Mesenchymal stem cell (in vitro differentiated cells and primary cell): ENCODE measurements at regions not wholly inside any gene's neighbourhood (a gene's known extent, or its start where the extent isn't known, plus 50 kb on each side); places are given as distances from the start of the nearest gene placed in this dataset.

Source experiments
- DNase-seq: peaks from one replicate; pipeline ENCODE4 v3.0.0-alpha.2; 2013
- H2AFZ ChIP-seq: one replicate; pipeline ENCODE4 v1.6.1; 2013; ENCODE audit warnings: low read depth, mild to moderate bottlenecking, control low read depth, inconsistent platforms, low read length, moderate library complexity
- H2AK5ac ChIP-seq: 2 replicates; pipeline ENCODE4 v1.6.1; 2013; ENCODE audit warnings: low read length, moderate library complexity, mild to moderate bottlenecking, inconsistent platforms; ENCODE audit not compliant: severe bottlenecking
- H2BK120ac ChIP-seq: one replicate; pipeline ENCODE4 v1.6.1; 2013; ENCODE audit warnings: low read depth, mild to moderate bottlenecking, inconsistent platforms, low read length, moderate library complexity
- H2BK12ac ChIP-seq, 2 experiments: one replicate each; pipeline ENCODE4 v1.6.1; 2013; ENCODE audit warnings: inconsistent platforms in 2 of 2, low read length in 2 of 2, mild to moderate bottlenecking in 2 of 2, moderate library complexity in 2 of 2, control low read depth in 1 of 2
- H2BK15ac ChIP-seq: one replicate; pipeline ENCODE4 v1.6.1; 2013; ENCODE audit warnings: mild to moderate bottlenecking, low read depth, inconsistent platforms; ENCODE audit not compliant: poor library complexity, severe bottlenecking
- H2BK5ac ChIP-seq: 2 replicates; pipeline ENCODE4 v1.6.1; 2013; ENCODE audit warnings: low read depth, mild to moderate bottlenecking, low read length, control low read depth, inconsistent platforms; ENCODE audit not compliant: poor library complexity, severe bottlenecking
- H3K14ac ChIP-seq, 2 experiments: one replicate each; pipeline ENCODE4 v1.6.1; 2013; ENCODE audit warnings: inconsistent platforms in 2 of 2, low read length in 2 of 2, control low read depth in 1 of 2, mild to moderate bottlenecking in 1 of 2, moderate library complexity in 1 of 2
- H3K18ac ChIP-seq, 2 experiments: one replicate each; pipeline ENCODE4 v1.6.1; 2013; ENCODE audit warnings: inconsistent platforms in 2 of 2, low read length in 2 of 2, control low read depth in 1 of 2, low read depth in 1 of 2, mild to moderate bottlenecking in 1 of 2
- H3K23ac ChIP-seq, 2 experiments: one replicate each; pipeline ENCODE4 v1.6.1; 2013; ENCODE audit warnings: inconsistent platforms in 2 of 2, low read length in 2 of 2, mild to moderate bottlenecking in 2 of 2, moderate library complexity in 2 of 2, control low read depth in 1 of 2
- H3K27ac ChIP-seq: 2 replicates; pipeline ENCODE4 v1.5.1; 2013; ENCODE audit warnings: mild to moderate bottlenecking, moderate library complexity, low read length, control low read depth, inconsistent platforms; ENCODE audit not compliant: poor library complexity, severe bottlenecking
- H3K27me3 ChIP-seq, 2 experiments: 2 replicates each; pipeline versions ENCODE4 v1.6.1 to v1.7.0; 2013; ENCODE audit warnings: low read length in 2 of 2, mild to moderate bottlenecking in 2 of 2, moderate library complexity in 2 of 2, control low read depth in 1 of 2, inconsistent platforms in 1 of 2; ENCODE audit not compliant: control insufficient read depth in 1 of 2, insufficient read depth in 1 of 2
- H3K36me3 ChIP-seq, 2 experiments: 2 replicates each; pipeline versions ENCODE4 v1.6.1 to v1.7.0; 2013; ENCODE audit warnings: low read length in 2 of 2, control low read depth in 1 of 2, inconsistent platforms in 1 of 2, low read depth in 1 of 2, mild to moderate bottlenecking in 1 of 2; ENCODE audit not compliant: insufficient read depth in 2 of 2, control insufficient read depth in 1 of 2
- H3K4ac ChIP-seq, 2 experiments: one replicate each; pipeline ENCODE4 v1.6.1; 2013; ENCODE audit warnings: inconsistent platforms in 2 of 2, low read length in 2 of 2, mild to moderate bottlenecking in 2 of 2, moderate library complexity in 2 of 2, control low read depth in 1 of 2, low read depth in 1 of 2
- H3K4me1 ChIP-seq: 2 replicates; pipeline ENCODE4 v1.6.1; 2013; ENCODE audit warnings: low read depth, low read length, control low read depth; ENCODE audit not compliant: control insufficient read depth, insufficient read depth
- H3K4me2 ChIP-seq: 2 replicates; pipeline ENCODE4 v1.6.1; 2013; ENCODE audit warnings: low read length, mild to moderate bottlenecking, inconsistent platforms; ENCODE audit not compliant: poor library complexity, severe bottlenecking
- H3K4me3 ChIP-seq, 2 experiments: 2 replicates each; pipeline versions ENCODE4 v1.5.1 to v1.7.0; 2013; ENCODE audit warnings: low read length in 2 of 2, mild to moderate bottlenecking in 2 of 2, control low read depth in 1 of 2, low read depth in 1 of 2; ENCODE audit not compliant: insufficient read depth in 1 of 2
- H3K79me1 ChIP-seq: replicated peaks from 2 replicates; pipeline ENCODE4 v1.6.1; 2013; ENCODE audit warnings: mild to moderate bottlenecking, control low read depth, low read length, inconsistent platforms; ENCODE audit not compliant: poor library complexity, severe bottlenecking
- H3K9ac ChIP-seq: 2 replicates; pipeline ENCODE4 v1.7.0; 2013; ENCODE audit warnings: mild to moderate bottlenecking, low read length, moderate library complexity
- H3K9me3 ChIP-seq: 2 replicates; pipeline ENCODE4 v1.7.0; 2013; ENCODE audit warnings: mild to moderate bottlenecking, low read length; ENCODE audit not compliant: control insufficient read depth
- H4K8ac ChIP-seq: one replicate; pipeline ENCODE4 v1.6.1; 2013; ENCODE audit warnings: inconsistent platforms, mild to moderate bottlenecking, low read length, moderate library complexity
- H4K91ac ChIP-seq: one replicate; pipeline ENCODE4 v1.6.1; 2013; ENCODE audit warnings: mild to moderate bottlenecking, low read length, inconsistent platforms
- WGBS: methylation state at CpG from one replicate; pipeline ENCODE4 v1.1.7; 2013; ENCODE audit warnings: mixed read lengths; 5-methylcytosine and 5-hydroxymethylcytosine counted together

DNA sequence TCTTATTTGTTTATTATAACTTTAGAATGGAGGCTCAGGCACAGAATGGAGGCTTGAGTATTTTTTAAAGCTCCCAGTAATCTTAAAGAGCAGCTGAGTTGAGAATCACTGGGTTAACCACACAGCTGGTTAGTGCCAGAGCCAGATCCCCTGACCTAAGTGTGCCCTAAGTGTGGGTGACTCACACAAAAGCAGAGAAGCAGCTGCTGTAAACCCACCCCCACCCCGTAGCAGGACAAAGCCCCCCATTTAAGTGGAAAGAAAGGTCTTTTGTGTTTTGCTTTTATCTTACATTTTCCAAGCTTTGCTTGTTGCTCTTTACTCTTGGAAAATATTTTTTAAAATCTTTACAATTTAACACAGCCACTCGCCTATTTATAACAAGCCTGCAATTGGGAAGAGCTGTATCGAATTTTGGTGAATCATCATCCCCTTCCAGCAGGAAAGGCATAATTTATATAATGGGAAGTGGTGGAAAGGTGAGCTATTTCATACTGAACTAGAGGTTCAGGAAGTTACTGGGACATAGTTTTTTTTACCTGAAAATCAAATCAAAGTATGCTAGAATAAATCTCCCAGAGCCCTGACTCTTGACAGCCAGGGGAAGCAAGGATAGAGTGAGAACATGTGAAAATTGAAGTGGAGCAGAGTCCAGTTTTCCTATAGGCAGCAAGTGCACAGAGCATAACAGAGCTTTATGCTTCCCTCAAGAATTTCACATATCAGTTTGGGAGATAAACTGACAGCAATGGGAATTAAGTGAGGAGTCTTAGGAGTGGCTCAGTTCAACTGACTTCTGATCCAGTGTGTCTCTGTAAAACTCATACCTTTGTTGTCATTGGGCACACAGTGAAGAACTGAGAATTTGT is 405.7 kb downstream of the AASDHPPT start:
- H3K4me3 ChIP-seq: no peak overlapping the region
- no peaks in the 10 kb centered on the region for H3K36me3 ChIP-seq
- H2BK12ac ChIP-seq: no peak overlapping the region
- H2AFZ ChIP-seq: no peak overlapping the region
- H2BK5ac ChIP-seq: no peak overlapping the region
- no peaks in the 10 kb centered on the region for H3K79me1 ChIP-seq
- H3K23ac ChIP-seq: no peak overlapping the region
- H2AK5ac ChIP-seq: no peak overlapping the region
- H2BK120ac ChIP-seq: no peak overlapping the region
- no peak overlapping the region for H3K14ac ChIP-seq
- peak overlapping the region; percentile 28 for H3K9ac ChIP-seq
- H3K4me2 ChIP-seq: no peak overlapping the region
- peak overlapping the region in 1 of 2 experiments; percentile 2 for H3K18ac ChIP-seq
- no peak overlapping the region for H4K8ac ChIP-seq
- H3K4me1 ChIP-seq: no peaks in the 10 kb centered on the region
- no peak overlapping the region for H2BK15ac ChIP-seq
- no CpG with 5 or more reads among the region's 3 CpGs for WGBS
- H3K9me3 ChIP-seq: no peaks in the 10 kb centered on the region
- peak overlapping the region; percentile 71 for H3K27ac ChIP-seq
- peak overlapping the region in 1 of 2 experiments; percentile 2 for H3K4ac ChIP-seq
- H3K27me3 ChIP-seq: no peaks in the 10 kb centered on the region
- H4K91ac ChIP-seq: no peak overlapping the region
- peak; percentile 81 for DNase-seq

GRCh38 chr11:106491751-106492150 is 414.3 kb downstream of the AASDHPPT start:
- Histone ChIP-seq H3K9me3 (peaks cover 4% of the 10 kb centered on the region), H3K36me3 (no peaks in the 10 kb centered on the region), H3K4me3 (no peak overlapping the region), H3K27me3 (no peaks in the 10 kb centered on the region), H3K27ac (no peak overlapping the region), H3K14ac (no peak overlapping the region), H2BK5ac (no peak overlapping the region), H3K18ac (no peak overlapping the region), H2BK12ac (no peak overlapping the region), H3K79me1 (no peaks in the 10 kb centered on the region), H3K9ac (no peak overlapping the region), H2BK15ac (no peak overlapping the region), H3K23ac (no peak overlapping the region), H2AFZ (no peak overlapping the region), H3K4ac (no peak overlapping the region), H2BK120ac (no peak overlapping the region), H3K4me1 (peaks cover 1% of the 10 kb centered on the region), H4K91ac (no peak overlapping the region), H2AK5ac (no peak overlapping the region), H3K4me2 (no peak overlapping the region), H4K8ac (no peak overlapping the region)
- DNase-seq: no peak

GRCh38 chr11:106493751-106494150 is 416.3 kb downstream of the AASDHPPT start:
- H3K27ac ChIP-seq: no peak overlapping the region
- peaks cover 4% of the 10 kb centered on the region for H3K9me3 ChIP-seq
- H2AFZ ChIP-seq: no peak overlapping the region
- H3K4ac ChIP-seq: no peak overlapping the region
- no peaks in the 10 kb centered on the region for H3K79me1 ChIP-seq
- H3K18ac ChIP-seq: no peak overlapping the region
- H3K14ac ChIP-seq: no peak overlapping the region
- no peak overlapping the region for H4K8ac ChIP-seq
- 60% methylated on average over 1 of the region's 1 CpG for WGBS
- H4K91ac ChIP-seq: no peak overlapping the region
- H3K27me3 ChIP-seq: no peaks in the 10 kb centered on the region
- peaks cover 1% of the 10 kb centered on the region for H3K4me1 ChIP-seq
- no peak for DNase-seq
- H3K36me3 ChIP-seq: no peaks in the 10 kb centered on the region
- no peak overlapping the region for H3K4me2 ChIP-seq
- no peak overlapping the region for H3K4me3 ChIP-seq
- H2BK5ac ChIP-seq: no peak overlapping the region
- H3K9ac ChIP-seq: no peak overlapping the region
- H2AK5ac ChIP-seq: no peak overlapping the region
- H2BK120ac ChIP-seq: no peak overlapping the region
- no peak overlapping the region for H2BK12ac ChIP-seq
- H2BK15ac ChIP-seq: no peak overlapping the region
- H3K23ac ChIP-seq: no peak overlapping the region

DNA sequence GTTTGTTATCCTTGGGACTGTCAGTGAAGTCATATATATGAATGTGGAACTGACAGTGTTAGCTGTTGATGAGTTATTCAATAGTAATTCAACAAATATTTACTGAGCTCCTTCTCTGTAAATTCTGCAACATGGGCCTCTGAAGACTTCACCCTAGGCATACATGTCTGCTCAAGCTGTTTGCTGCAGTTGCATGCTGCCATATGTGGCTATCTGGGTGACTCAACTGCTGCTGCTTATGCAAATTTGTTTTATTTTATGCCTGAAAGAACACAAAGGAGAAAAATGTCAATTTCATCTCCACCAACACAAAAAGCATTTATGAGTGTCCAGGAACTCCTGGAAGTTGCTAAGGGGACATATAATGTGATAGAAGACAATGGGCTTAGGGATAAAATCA is 417.6 kb downstream of the AASDHPPT start:
- H3K4me3 ChIP-seq: no peak overlapping the region
- H4K8ac ChIP-seq: no peak overlapping the region
- H2AK5ac ChIP-seq: no peak overlapping the region
- no peak overlapping the region for H3K14ac ChIP-seq
- H4K91ac ChIP-seq: no peak overlapping the region
- no peak overlapping the region for H2BK12ac ChIP-seq
- no peak overlapping the region for H3K27ac ChIP-seq
- H3K9me3 ChIP-seq: no peaks in the 10 kb centered on the region
- DNase-seq: peak; percentile 37
- H2BK5ac ChIP-seq: no peak overlapping the region
- no peak overlapping the region for H2BK15ac ChIP-seq
- no peaks in the 10 kb centered on the region for H3K79me1 ChIP-seq
- H2BK120ac ChIP-seq: no peak overlapping the region
- H3K36me3 ChIP-seq: no peaks in the 10 kb centered on the region
- no peak overlapping the region for H2AFZ ChIP-seq
- no peak overlapping the region for H3K18ac ChIP-seq
- H3K9ac ChIP-seq: no peak overlapping the region
- no peaks in the 10 kb centered on the region for H3K27me3 ChIP-seq
- no peak overlapping the region for H3K4me2 ChIP-seq
- no peak overlapping the region for H3K4ac ChIP-seq
- no peak overlapping the region for H3K23ac ChIP-seq
- peaks cover 1% of the 10 kb centered on the region for H3K4me1 ChIP-seq
